ENCODE measurements at regions not wholly inside any gene's neighbourhood (a gene's known extent, or its start where the extent isn't known, plus 50 kb on each side); places are given as distances from the start of the nearest gene placed in this dataset.

DNA sequence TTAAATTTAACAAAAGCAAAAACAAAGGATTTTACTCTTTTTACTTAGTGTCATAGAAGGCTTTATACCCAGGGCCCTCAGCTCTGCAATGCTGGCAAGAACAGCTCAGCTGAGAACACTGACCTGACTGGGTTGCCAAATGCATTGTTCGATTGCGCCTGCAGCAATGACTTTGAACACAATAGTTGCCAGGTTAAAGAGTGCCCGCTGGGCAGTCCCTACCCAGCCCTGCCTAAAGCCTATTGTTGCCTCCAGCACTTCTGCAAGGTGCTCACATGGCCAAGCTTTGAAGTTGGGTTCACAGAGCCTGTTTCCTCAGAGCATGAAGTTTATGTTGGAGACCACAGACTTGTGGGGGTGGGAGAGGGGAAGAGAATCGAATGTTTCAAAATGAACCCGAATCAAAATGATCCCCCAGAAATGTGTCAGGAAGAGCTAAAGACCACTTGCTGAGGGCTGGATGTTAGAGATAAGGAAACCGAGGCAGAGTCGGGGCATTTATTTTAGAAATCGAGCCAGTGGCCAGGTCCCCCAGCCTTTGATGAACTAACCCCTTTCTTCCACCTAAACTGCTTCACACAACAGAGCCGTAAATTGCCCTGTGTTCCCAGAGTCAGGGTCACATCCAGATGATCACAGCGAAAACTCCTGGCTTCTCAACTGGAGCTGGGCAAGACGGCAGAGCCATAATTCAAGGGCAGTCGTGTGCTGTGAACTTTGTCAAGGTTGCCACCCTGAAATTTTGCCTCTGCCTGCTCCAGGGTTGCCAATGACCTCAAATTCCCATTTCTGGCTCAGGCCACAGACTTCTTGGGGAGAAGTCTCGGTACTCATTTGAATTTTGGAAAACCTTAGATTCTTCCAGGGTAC lies 55.0 kb downstream of the FOXA2 start:
- Histone ChIP-seq H3K27me3 (ENCODE audit: insufficient read depth, low read depth, severe bottlenecking) (peaks cover 56% of the 10 kb centered on the region), H3K36me3 (no peaks in the 10 kb centered on the region), H3K27ac (no peak overlapping the region), H3K9me3 (ENCODE audit: severe bottlenecking) (no peaks in the 10 kb centered on the region), H3K4me3 (ENCODE audit: low read depth, low read length) (no peak overlapping the region)
- no peak for TF ChIP-seq CTCF (IDR thresholded peaks at IDR 0.05; ENCODE audit: low read depth, low read length)
- no peak for DNase-seq

- H3K36me3 ChIP-seq: no peaks in the 10 kb centered on the region
- H3K27me3 ChIP-seq (ENCODE audit: insufficient read depth, low read depth, severe bottlenecking): peaks cover 58% of the 10 kb centered on the region
- no peak for DNase-seq
- H3K4me3 ChIP-seq (ENCODE audit: low read depth, low read length): no peak overlapping the region
- H3K27ac ChIP-seq: no peak overlapping the region
- TF ChIP-seq CTCF (IDR thresholded peaks at IDR 0.05; ENCODE audit: low read depth, low read length): no peak
- H3K9me3 ChIP-seq (ENCODE audit: severe bottlenecking): no peaks in the 10 kb centered on the region
Observed at GRCh38 chr20:22526512-22527012, 57.8 kb downstream of the FOXA2 start.

GRCh38 chr20:22525821-22526220 lies 58.6 kb downstream of the FOXA2 start:
- no peak overlapping the region for H3K27ac ChIP-seq
- no peak for DNase-seq
- H3K27me3 ChIP-seq (ENCODE audit: insufficient read depth, low read depth, severe bottlenecking): peaks cover 63% of the 10 kb centered on the region
- no peak overlapping the region for H3K4me3 ChIP-seq (ENCODE audit: low read depth, low read length)
- no peak for TF ChIP-seq CTCF (IDR thresholded peaks at IDR 0.05; ENCODE audit: low read depth, low read length)
- H3K9me3 ChIP-seq (ENCODE audit: severe bottlenecking): no peaks in the 10 kb centered on the region
- no peaks in the 10 kb centered on the region for H3K36me3 ChIP-seq

DNA sequence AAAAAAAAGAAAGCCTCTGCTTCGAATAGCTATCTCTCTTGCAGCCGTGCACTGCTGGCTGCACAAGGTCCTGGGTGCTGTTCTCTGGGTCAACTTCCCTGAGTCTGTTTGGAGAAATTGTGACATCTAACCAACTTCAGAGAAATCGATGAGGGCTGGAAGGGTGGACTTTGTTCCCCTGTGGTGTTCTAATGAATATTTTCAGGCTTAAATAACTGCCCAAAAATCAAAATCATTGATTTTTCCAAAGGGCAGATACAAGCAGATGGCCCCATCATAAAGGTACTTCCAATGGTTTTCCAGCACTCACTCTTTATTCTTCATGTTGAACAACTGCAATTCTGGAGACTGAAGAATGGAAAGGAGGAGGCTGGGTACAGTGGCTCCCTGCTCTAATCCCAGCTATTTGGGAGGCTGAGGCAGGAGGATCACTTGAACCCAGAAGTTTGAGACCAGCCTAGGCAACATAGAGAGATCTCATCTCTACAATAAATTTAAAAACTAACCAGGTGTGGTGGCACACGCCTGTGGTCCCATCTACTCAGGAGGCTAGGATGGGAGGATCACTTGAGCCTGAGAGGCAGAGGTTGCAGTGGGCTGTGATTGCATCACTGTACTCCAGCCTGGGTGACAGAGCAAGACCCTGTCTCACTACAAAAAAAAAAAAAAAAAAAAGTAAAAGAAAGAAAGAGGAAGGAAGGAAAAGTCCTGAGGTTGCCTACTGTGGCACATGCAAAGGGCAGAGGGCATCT lies 59.1 kb downstream of the FOXA2 start:
- Histone ChIP-seq H3K36me3 (no peaks in the 10 kb centered on the region), H3K4me3 (ENCODE audit: low read depth, low read length) (no peak overlapping the region), H3K9me3 (ENCODE audit: severe bottlenecking) (no peaks in the 10 kb centered on the region), H3K27ac (no peak overlapping the region), H3K27me3 (ENCODE audit: insufficient read depth, low read depth, severe bottlenecking) (peaks cover 60% of the 10 kb centered on the region)
- TF ChIP-seq CTCF (IDR thresholded peaks at IDR 0.05; ENCODE audit: low read depth, low read length): no peak
- no peak for DNase-seq

GRCh38 chr20:22524393-22525015 lies 59.9 kb downstream of the FOXA2 start:
- H3K27me3 ChIP-seq (ENCODE audit: insufficient read depth, low read depth, severe bottlenecking): peaks cover 57% of the 10 kb centered on the region
- no peak for TF ChIP-seq CTCF (IDR thresholded peaks at IDR 0.05; ENCODE audit: low read depth, low read length)
- no peaks in the 10 kb centered on the region for H3K9me3 ChIP-seq (ENCODE audit: severe bottlenecking)
- no peaks in the 10 kb centered on the region for H3K36me3 ChIP-seq
- no peak overlapping the region for H3K27ac ChIP-seq
- DNase-seq: no peak
- no peak overlapping the region for H3K4me3 ChIP-seq (ENCODE audit: low read depth, low read length)

All from WERI-Rb-1 (cell line).